GM23338 (cell line): ENCODE measurements at regions not wholly inside any gene's neighbourhood (a gene's known extent, or its start where the extent isn't known, plus 50 kb on each side); places are given as distances from the start of the nearest gene placed in this dataset.

Experiments used
- ATAC-seq: fragments of 200-7000 bp; cut with Tn5 transposase; 3 replicates; pipeline ENCODE4 v1.9.1; 2020
- DNase-seq: peaks from one replicate; pipeline ENCODE4 v3.0.0-alpha.2; 2015; ENCODE audit warnings: low spot score
- H2AFZ ChIP-seq: fragments of 200-600 bp; sonication (generic); 2 replicates; pipeline ENCODE4 v1.8.0; 2016; ENCODE audit warnings: antibody characterized with exemption, mild to moderate bottlenecking, moderate library complexity
- H3F3A ChIP-seq: fragments of 200-600 bp; sonication (generic); replicated peaks from 2 replicates; pipeline ENCODE4 v1.8.0; 2017; ENCODE audit warnings: antibody characterized with exemption, mixed run types, low read depth
- H3K27ac ChIP-seq: fragments of 200-600 bp; sonication (generic); 2 replicates; pipeline ENCODE4 v1.6.1; 2016; ENCODE audit warnings: low read depth
- H3K27me3 ChIP-seq: fragments of 200-600 bp; sonication (generic); 2 replicates; pipeline ENCODE4 v1.8.0; 2016; ENCODE audit warnings: mild to moderate bottlenecking, mixed run types, moderate library complexity; ENCODE audit not compliant: insufficient read depth
- H3K36me3 ChIP-seq: fragments of 200-600 bp; sonication (generic); 2 replicates; pipeline ENCODE4 v1.8.0; 2016; ENCODE audit warnings: mild to moderate bottlenecking; ENCODE audit not compliant: insufficient read depth
- H3K4me1 ChIP-seq: fragments of 200-600 bp; sonication (generic); 2 replicates; pipeline ENCODE4 v1.8.0; 2016; ENCODE audit warnings: mild to moderate bottlenecking, moderate library complexity; ENCODE audit not compliant: insufficient read depth
- H3K4me2 ChIP-seq: fragments of 200-600 bp; sonication (generic); 2 replicates; pipeline ENCODE4 v1.7.1; 2017; ENCODE audit warnings: mixed run types
- H3K4me3 ChIP-seq: fragments of 200-600 bp; sonication (generic); 2 replicates; pipeline ENCODE4 v1.6.1; 2016; ENCODE audit warnings: mixed run types
- H3K79me2 ChIP-seq: fragments of 200-600 bp; sonication (generic); replicated peaks from 2 replicates; pipeline ENCODE4 v1.8.0; 2017; ENCODE audit warnings: mild to moderate bottlenecking; ENCODE audit not compliant: insufficient read depth
- H3K9me2 ChIP-seq: fragments of 200-600 bp; sonication (generic); 2 replicates; pipeline ENCODE4 v1.8.0; 2017; ENCODE audit not compliant: insufficient read depth
- H4K20me1 ChIP-seq: fragments of 200-600 bp; sonication (generic); replicated peaks from 2 replicates; pipeline ENCODE4 v1.8.0; 2017; ENCODE audit warnings: mild to moderate bottlenecking; ENCODE audit not compliant: insufficient read depth
- H3K27ac Mint-ChIP-seq: 2 replicates; pipeline ENCODE4 v1.8.0; 2020; ENCODE audit warnings: inconsistent platforms, mild to moderate bottlenecking, moderate library complexity, mixed read lengths
- H3K27me3 Mint-ChIP-seq: 3 replicates; pipeline ENCODE4 v1.8.0; 2022; ENCODE audit warnings: low read depth, mild to moderate bottlenecking, moderate library complexity, mixed read lengths, inconsistent platforms; ENCODE audit not compliant: insufficient read depth, poor library complexity
- H3K36me3 Mint-ChIP-seq: 3 replicates; pipeline ENCODE4 v1.8.0; 2021; ENCODE audit warnings: low read depth, mild to moderate bottlenecking, inconsistent platforms, moderate library complexity, mixed read lengths
- H3K4me1 Mint-ChIP-seq: 3 replicates; pipeline ENCODE4 v1.8.0; 2020; ENCODE audit warnings: mild to moderate bottlenecking, inconsistent platforms, mixed read lengths
- H3K4me3 Mint-ChIP-seq: 3 replicates; pipeline ENCODE4 v1.8.0; 2021; ENCODE audit warnings: moderate library complexity, mild to moderate bottlenecking, inconsistent platforms, mixed read lengths
- H3K9me3 Mint-ChIP-seq: 3 replicates; pipeline ENCODE4 v1.8.0; 2020; ENCODE audit warnings: moderate library complexity, mild to moderate bottlenecking, inconsistent platforms, mixed read lengths
- CREB1 ChIP-seq: fragments of 250-450 bp; sonication (Bioruptor Pico); IDR thresholded peaks from 2 replicates; pipeline ENCODE4 v1.5.0; 2020; ENCODE audit warnings: low read depth, mild to moderate bottlenecking, moderate library complexity
- CTCF ChIP-seq, 2 experiments: fragments of 200-600 bp in 1 of 2; sonication (generic) in 1 of 2; conservative IDR thresholded peaks; 2 replicates each; pipeline versions ENCODE4 v1.5.1 to v1.6.1; 2016 to 2017; ENCODE audit warnings: antibody characterized with exemption in 2 of 2, low read depth in 2 of 2, mild to moderate bottlenecking in 2 of 2, moderate library complexity in 1 of 2
- ETS1 ChIP-seq: IDR thresholded peaks from 2 replicates; pipeline ENCODE4 v1.6.1; 2016; ENCODE audit warnings: antibody characterized with exemption
- EZH2phosphoT487 ChIP-seq: fragments of 200-600 bp; sonication (generic); IDR thresholded peaks from one replicate; pipeline ENCODE4 v1.8.1; 2018; ENCODE audit warnings: antibody characterized with exemption; ENCODE audit not compliant: unreplicated experiment
- REST ChIP-seq: IDR thresholded peaks from one replicate; pipeline ENCODE4 v1.6.1; 2018; ENCODE audit warnings: antibody characterized with exemption; ENCODE audit not compliant: unreplicated experiment
- STAT1 ChIP-seq: IDR thresholded peaks from one replicate; pipeline ENCODE4 v1.6.1; 2016; ENCODE audit warnings: antibody characterized with exemption; ENCODE audit not compliant: unreplicated experiment
- ZNF331 ChIP-seq: fragments of 250-450 bp; sonication (Bioruptor Pico); IDR thresholded peaks from 2 replicates; pipeline ENCODE4 v1.5.0; 2020; ENCODE audit warnings: low read depth, mild to moderate bottlenecking, moderate library complexity

- ATAC-seq (no peak), DNase-seq (no peak)
- Histone ChIP-seq H3K9me2 (no peaks in the 10 kb centered on the region), H3K4me2 (no peak overlapping the region), H4K20me1 (no peaks in the 10 kb centered on the region), H3F3A (0 out of 2 replicates have a peak, but pooled peaks cover 3% of the 10 kb centered on the region), H3K36me3 (no peaks in the 10 kb centered on the region), H3K27me3 (no peaks in the 10 kb centered on the region), H3K4me1 (peaks cover 22% of the 10 kb centered on the region), H3K27ac (no peak overlapping the region), H3K4me3 (no peak overlapping the region), H2AFZ (no peak overlapping the region), H3K79me2 (no peaks in the 10 kb centered on the region)
- H3K36me3 Mint-ChIP-seq = peaks cover 6% of the 10 kb centered on the region; the same call in 2 of the 3 replicates
- peaks cover 38% of the 10 kb centered on the region for H3K4me1 Mint-ChIP-seq
- no peak overlapping the region for H3K27ac Mint-ChIP-seq
- no peak for TF ChIP-seq EZH2phosphoT487
- TF ChIP-seq STAT1 = no peak
- peaks cover under 1% of the 10 kb centered on the region; the same call in 1 of the 3 replicates for H3K9me3 Mint-ChIP-seq
- no peak overlapping the region; the same call in 2 of the 3 replicates for H3K4me3 Mint-ChIP-seq
- peaks cover 3% of the 10 kb centered on the region for H3K27me3 Mint-ChIP-seq
Measured at GRCh38 chr1:229714306-229714705, 88.3 kb downstream of the URB2 start.

- Histone ChIP-seq H3K4me1 (peaks cover 22% of the 10 kb centered on the region), H3K9me2 (no peaks in the 10 kb centered on the region), H3K27ac (no peak overlapping the region), H3K27me3 (no peaks in the 10 kb centered on the region), H3F3A (0 out of 2 replicates have a peak, but pooled peaks cover 3% of the 10 kb centered on the region), H3K79me2 (no peaks in the 10 kb centered on the region), H2AFZ (no peak overlapping the region), H4K20me1 (no peaks in the 10 kb centered on the region), H3K36me3 (no peaks in the 10 kb centered on the region), H3K4me2 (no peak overlapping the region), H3K4me3 (no peak overlapping the region)
- peak overlapping the region; percentile 76; the same call in 1 of the 2 replicates for H3K27ac Mint-ChIP-seq
- H3K36me3 Mint-ChIP-seq = peaks cover 10% of the 10 kb centered on the region; the same call in 2 of the 3 replicates
- ATAC-seq (peak; percentile 50), DNase-seq (peak; percentile 79)
- H3K9me3 Mint-ChIP-seq = peaks cover 5% of the 10 kb centered on the region
- H3K27me3 Mint-ChIP-seq = peaks cover 3% of the 10 kb centered on the region
- TF ChIP-seq ETS1 = no peak
- peak; percentile 58 to 59 for TF ChIP-seq CTCF (conservative IDR thresholded peaks at IDR 0.05; ENCODE audit: low read depth in 2 of 2)
- no peak overlapping the region for H3K4me3 Mint-ChIP-seq
- peaks cover 32% of the 10 kb centered on the region for H3K4me1 Mint-ChIP-seq
Measured at GRCh38 chr1:229714964-229715603, 89.0 kb downstream of the URB2 start.

- no peaks in the 10 kb centered on the region for H3K36me3 ChIP-seq
- DNase-seq = peak; percentile 86
- peaks cover 25% of the 10 kb centered on the region for H3K4me1 Mint-ChIP-seq
- H3K4me3 Mint-ChIP-seq = no peak overlapping the region
- H3K9me3 Mint-ChIP-seq = peaks cover 10% of the 10 kb centered on the region
- no peaks in the 10 kb centered on the region; the same call in 1 of the 2 replicates for H3K9me2 ChIP-seq
- H3K4me1 ChIP-seq = peaks cover 13% of the 10 kb centered on the region
- H3K4me3 ChIP-seq = no peak overlapping the region
- H3K36me3 Mint-ChIP-seq = peaks cover 13% of the 10 kb centered on the region; the same call in 2 of the 3 replicates
- 0 out of 2 replicates have a peak, but pooled peaks cover 3% of the 10 kb centered on the region for H3F3A ChIP-seq
- TF ChIP-seq REST = no peak
- TF ChIP-seq CREB1 = no peak
- no peak for TF ChIP-seq ZNF331 (CRISPR knock-in tag)
- peaks cover 3% of the 10 kb centered on the region for H3K27me3 Mint-ChIP-seq
- ATAC-seq = peak; percentile 99
- no peak overlapping the region for H2AFZ ChIP-seq
- peak overlapping the region; percentile 15; the same call in 1 of the 2 replicates for H3K27ac ChIP-seq
- no peaks in the 10 kb centered on the region for H3K79me2 ChIP-seq
- H3K4me2 ChIP-seq = no peak overlapping the region
- H3K27me3 ChIP-seq = no peaks in the 10 kb centered on the region
- no peaks in the 10 kb centered on the region for H4K20me1 ChIP-seq
- H3K27ac Mint-ChIP-seq = no peak overlapping the region
Measured at GRCh38 chr1:229716069-229716468, 90.0 kb downstream of the URB2 start.
